ENCODE measurements at regions not wholly inside any gene's neighbourhood (a gene's known extent, or its start where the extent isn't known, plus 50 kb on each side); places are given as distances from the start of the nearest gene placed in this dataset.
"Not testable (repeated sequence)": the region's sequence is repeated elsewhere in the genome, so short reads cannot be mapped to it uniquely, and the experiment has no call there.

DNA sequence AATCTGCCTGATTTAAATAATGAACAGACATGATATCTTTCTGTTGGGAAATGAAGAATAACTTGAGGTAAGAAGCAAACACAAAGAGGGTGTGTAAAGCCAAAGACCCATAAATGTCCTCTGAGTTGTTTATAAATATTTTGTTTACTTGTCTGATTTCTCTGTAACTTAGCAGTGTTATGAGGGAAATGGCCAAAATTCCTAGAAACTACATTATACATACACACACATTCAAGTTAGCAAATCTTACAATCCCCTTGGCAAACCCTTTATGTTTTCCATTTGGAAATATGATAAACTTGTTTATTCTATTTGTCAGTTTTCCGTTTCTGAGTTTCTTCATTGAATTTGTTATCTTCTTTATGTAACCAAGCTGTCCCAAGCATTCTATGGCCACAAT is 81.4 kb upstream of the TCF21 start:
- WGBS, 2 donors: 48 to 78% methylated on average over 1 of the region's 1 CpG
- DNase-seq: peak in 2 of 3 donors; percentile 95 to 96
- no peak for ATAC-seq (ENCODE audit: insufficient read depth, low FRiP score)
- no peaks in the 10 kb centered on the region for H3K27me3 ChIP-seq (ENCODE audit: control insufficient read depth in 3 of 3, insufficient read depth in 3 of 3, low read length in 2 of 3)
- H3K4me3 ChIP-seq: no peak overlapping the region
- peak overlapping the region in 1 of 2 donors; percentile 50 for H3K9ac ChIP-seq (ENCODE audit: insufficient read depth in 1 of 2, low read length in 2 of 2)
- H3K27ac ChIP-seq (ENCODE audit: low read depth in 1 of 2, low read length in 1 of 2): no peak overlapping the region
- no peaks in the 10 kb centered on the region for H3K9me3 ChIP-seq (ENCODE audit: control insufficient read depth in 4 of 4, insufficient read depth in 3 of 4, low read length in 3 of 4)
- no peaks in the 10 kb centered on the region for H3K36me3 ChIP-seq (ENCODE audit: control insufficient read depth in 4 of 4, insufficient read depth in 4 of 4, low read length in 4 of 4)
- no peak for TF ChIP-seq CTCF (IDR thresholded peaks at IDR 0.05; ENCODE audit: control extremely low read depth, extremely low read depth)
- peaks cover 0 to 37% (median 6%) of the 10 kb centered on the region in 5 donors for H3K4me1 ChIP-seq (ENCODE audit: control insufficient read depth in 5 of 5, insufficient read depth in 5 of 5, low read length in 5 of 5)

GRCh38 chr6:133809406-133809805 is 79.5 kb upstream of the TCF21 start:
- Histone ChIP-seq H3K9me3 (ENCODE audit: control insufficient read depth in 4 of 4, insufficient read depth in 3 of 4, low read length in 3 of 4) (no peaks in the 10 kb centered on the region), H3K4me3 (no peak overlapping the region), H3K4me1 (ENCODE audit: control insufficient read depth in 5 of 5, insufficient read depth in 5 of 5, low read length in 5 of 5) (peaks cover 0 to 38% (median 6%) of the 10 kb centered on the region in 5 donors), H3K27me3 (ENCODE audit: control insufficient read depth in 3 of 3, insufficient read depth in 3 of 3, low read length in 2 of 3) (no peaks in the 10 kb centered on the region), H3K36me3 (ENCODE audit: control insufficient read depth in 4 of 4, insufficient read depth in 4 of 4, low read length in 4 of 4) (no peaks in the 10 kb centered on the region), H3K9ac (ENCODE audit: insufficient read depth in 1 of 2, low read length in 2 of 2) (no peak overlapping the region), H3K27ac (ENCODE audit: low read depth in 1 of 2, low read length in 1 of 2) (no peak overlapping the region)
- no peak for ATAC-seq (ENCODE audit: insufficient read depth, low FRiP score)
- WGBS, 2 donors: 86 to 89% methylated on average over 1 of the region's 1 CpG
- TF ChIP-seq CTCF (IDR thresholded peaks at IDR 0.05; ENCODE audit: control extremely low read depth, extremely low read depth): no peak
- no peak for DNase-seq

- Histone ChIP-seq H3K27ac (ENCODE audit: low read depth in 1 of 2, low read length in 1 of 2) (no peak overlapping the region), H3K9ac (ENCODE audit: insufficient read depth in 1 of 2, low read length in 2 of 2) (no peak overlapping the region), H3K36me3 (ENCODE audit: control insufficient read depth in 4 of 4, insufficient read depth in 4 of 4, low read length in 4 of 4) (no peaks in the 10 kb centered on the region), H3K4me1 (ENCODE audit: control insufficient read depth in 5 of 5, insufficient read depth in 5 of 5, low read length in 5 of 5) (peaks cover 0 to 50% (median 8%) of the 10 kb centered on the region in 5 donors), H3K9me3 (ENCODE audit: control insufficient read depth in 4 of 4, insufficient read depth in 3 of 4, low read length in 3 of 4) (no peaks in the 10 kb centered on the region), H3K4me3 (no peak overlapping the region), H3K27me3 (ENCODE audit: control insufficient read depth in 3 of 3, insufficient read depth in 3 of 3, low read length in 2 of 3) (no peaks in the 10 kb centered on the region)
- DNase-seq (no peak), ATAC-seq (ENCODE audit: insufficient read depth, low FRiP score) (no peak)
- TF ChIP-seq CTCF (IDR thresholded peaks at IDR 0.05; ENCODE audit: control extremely low read depth, extremely low read depth): no peak
- 91 to 94% methylated on average over 3 of the region's 3 CpGs for WGBS, 2 donors
Measured at GRCh38 chr6:133811557-133811956, 77.4 kb upstream of the TCF21 start.

DNA sequence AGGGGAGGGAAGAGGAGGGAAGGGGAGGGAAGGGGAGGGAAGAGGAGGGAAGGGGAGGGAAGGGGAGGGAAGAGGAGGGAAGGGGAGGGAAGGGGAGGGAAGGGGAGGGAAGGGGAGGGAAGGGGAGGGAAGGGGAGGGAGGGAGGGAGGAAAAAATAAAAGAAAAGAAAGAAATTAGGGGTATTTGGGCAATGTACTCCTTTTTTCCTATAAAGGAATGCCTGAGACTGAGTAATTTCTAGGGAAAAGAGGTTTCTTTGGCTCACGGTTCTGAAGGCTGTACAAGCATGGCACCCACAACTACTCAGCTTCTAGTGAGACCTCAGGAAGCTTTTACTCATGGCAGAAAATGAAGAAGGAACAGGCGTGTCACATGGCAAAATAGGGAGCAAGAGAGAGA is 76.5 kb upstream of the TCF21 start:
- not testable (repeated sequence) for H3K4me3 ChIP-seq; H3K27me3 ChIP-seq (ENCODE audit: control insufficient read depth in 3 of 3, insufficient read depth in 3 of 3, low read length in 2 of 3); H3K9me3 ChIP-seq (ENCODE audit: control insufficient read depth in 4 of 4, insufficient read depth in 3 of 4, low read length in 3 of 4); H3K27ac ChIP-seq (ENCODE audit: low read depth in 1 of 2, low read length in 1 of 2); H3K9ac ChIP-seq (ENCODE audit: insufficient read depth in 1 of 2, low read length in 2 of 2); DNase-seq; H3K36me3 ChIP-seq (ENCODE audit: control insufficient read depth in 4 of 4, insufficient read depth in 4 of 4, low read length in 4 of 4); ATAC-seq (ENCODE audit: insufficient read depth, low FRiP score)
- peaks cover 0 to 45% (median 11%) of the 10 kb centered on the region in 5 donors for H3K4me1 ChIP-seq (ENCODE audit: control insufficient read depth in 5 of 5, insufficient read depth in 5 of 5, low read length in 5 of 5)
- 84 to 87% methylated on average over 2 of the region's 2 CpGs for WGBS, 2 donors

All from lung (tissue), 11 donors.